NCI-H82 treated with DMSO at 0.1 percent for 48 hours (cell line): ENCODE measurements at regions not wholly inside any gene's neighbourhood (a gene's known extent, or its start where the extent isn't known, plus 50 kb on each side); places are given as distances from the start of the nearest gene placed in this dataset.
"Not testable (repeated sequence)": the region's sequence is repeated elsewhere in the genome, so short reads cannot be mapped to it uniquely, and the experiment has no call there.

Source experiments
- DNase-seq: peaks from one replicate; lab custom pipeline; 2025; ENCODE audit not compliant: unreplicated experiment; lab: John Stamatoyannopoulos, UW

GRCh38 chr10:65793738-65794425, 1132.0 kb upstream of the LRRTM3 start:
- no peak for DNase-seq

- DNase-seq, result not testable (repeated sequence)
These were observed 1131.0 kb upstream of the LRRTM3 start for GRCh38 chr10:65794861-65795260.

GRCh38 chr10:65796472-65796871, 1129.4 kb upstream of the LRRTM3 start:
- no peak for DNase-seq

DNA sequence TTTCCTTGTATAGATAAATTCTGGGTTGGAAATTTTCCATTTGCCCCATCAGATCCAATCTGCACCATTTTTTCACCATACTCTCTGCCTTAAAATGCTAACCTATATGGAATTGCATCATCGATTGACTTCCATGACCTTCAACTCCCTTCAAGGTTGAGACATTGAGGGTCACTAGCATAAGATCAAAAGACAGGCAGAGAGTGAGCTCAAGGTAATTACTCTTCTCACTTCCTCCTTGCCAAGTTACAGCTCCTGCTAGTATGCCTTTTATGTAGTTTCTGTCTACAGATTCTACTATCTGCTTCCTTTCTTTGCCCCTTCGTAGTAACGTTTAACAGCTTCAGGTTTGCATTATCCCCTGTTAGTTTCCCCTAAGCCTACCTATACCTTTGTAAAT, 1127.7 kb upstream of the LRRTM3 start:
- DNase-seq, result no peak

- no peak for DNase-seq
These were observed 1123.4 kb upstream of the LRRTM3 start for GRCh38 chr10:65802391-65802790.

DNA sequence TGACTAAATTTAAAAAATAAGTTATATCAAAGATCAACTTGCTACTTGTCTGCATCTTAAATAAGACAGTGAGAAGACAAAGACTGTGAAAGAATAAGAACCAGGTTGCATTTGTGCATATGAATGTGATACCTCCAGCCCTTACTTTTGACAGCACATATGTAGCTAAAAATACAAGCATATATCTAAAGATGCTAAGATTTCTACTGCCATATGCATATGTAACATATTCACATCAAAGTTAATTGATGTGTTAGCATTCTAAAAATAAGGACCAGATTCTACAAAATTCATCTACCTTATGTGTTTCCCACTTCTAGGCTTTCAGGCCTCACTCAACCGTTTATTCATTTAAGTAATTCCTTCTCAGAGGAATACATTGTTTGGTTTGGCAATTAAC, 1120.3 kb upstream of the LRRTM3 start:
- no peak for DNase-seq

DNA sequence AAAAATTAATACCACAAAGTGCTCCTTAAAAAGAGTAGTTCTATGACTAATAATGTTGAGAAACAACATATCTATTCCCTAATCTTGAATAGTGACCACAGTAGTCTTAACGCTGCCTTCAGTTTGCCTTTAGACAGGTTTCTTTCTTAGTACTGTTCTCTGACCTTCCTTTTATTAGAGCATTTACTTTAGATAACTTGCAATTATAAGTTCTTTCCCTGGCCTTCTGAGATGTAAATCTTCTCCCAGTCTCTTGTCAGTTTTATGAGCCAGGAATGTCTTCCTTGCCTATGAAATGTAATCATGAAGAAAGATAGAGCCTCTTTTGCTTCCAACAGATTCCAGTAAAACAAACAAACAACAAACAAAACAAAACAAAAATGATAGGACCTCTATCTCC, 1119.8 kb upstream of the LRRTM3 start:
- DNase-seq, result no peak

DNA sequence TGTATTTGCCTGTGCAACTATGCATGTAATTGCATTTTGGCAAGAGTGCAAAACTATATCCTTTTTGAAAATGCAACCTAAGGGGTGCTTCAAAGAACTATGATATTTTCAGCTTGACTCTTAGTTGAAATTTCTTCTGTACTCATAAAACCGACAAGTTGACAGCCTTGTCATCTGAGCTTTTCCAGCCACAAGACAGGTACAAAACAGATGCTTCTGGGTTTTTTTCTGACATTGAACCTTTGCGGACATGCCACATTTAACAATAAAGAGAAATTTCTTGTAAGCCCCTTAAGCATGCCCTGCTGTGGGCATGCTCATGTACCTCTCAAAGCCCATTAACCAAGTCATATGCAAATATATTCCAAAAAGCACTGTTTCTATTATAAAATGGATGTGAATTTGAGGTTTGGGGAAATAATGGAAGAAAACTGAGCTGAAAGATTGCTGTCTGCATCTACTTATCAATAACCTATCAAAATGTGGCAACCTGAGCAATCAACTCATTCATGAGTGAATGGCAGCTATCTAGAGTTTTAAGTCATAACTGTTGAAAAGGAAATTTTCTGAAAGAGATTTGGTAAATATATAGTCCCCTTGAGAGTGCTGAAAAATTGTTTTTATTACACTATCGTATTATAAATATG, 1117.0 kb upstream of the LRRTM3 start:
- no peak for DNase-seq

GRCh38 chr10:65811931-65812525, 1113.8 kb upstream of the LRRTM3 start:
- DNase-seq, result no peak

DNA sequence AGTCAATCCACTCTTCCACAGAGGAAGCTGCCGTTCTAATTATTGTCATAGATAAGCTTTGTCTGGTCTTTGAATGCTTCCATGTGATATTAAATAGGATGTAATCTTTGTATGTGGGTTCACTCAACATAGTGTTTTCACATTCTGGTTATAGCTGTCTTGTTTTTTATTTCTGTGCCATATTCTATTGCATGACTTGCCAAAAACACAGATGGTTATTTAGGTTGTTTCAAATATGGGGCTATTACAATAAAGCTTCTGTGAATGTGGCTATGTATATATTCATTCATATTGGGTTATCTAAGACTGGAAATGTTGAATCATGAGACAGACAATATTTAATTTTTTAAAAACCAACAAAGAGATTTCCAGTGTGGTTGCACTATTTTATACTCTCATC, 1109.3 kb upstream of the LRRTM3 start:
- no peak for DNase-seq

GRCh38 chr10:65818990-65819389, 1106.8 kb upstream of the LRRTM3 start:
- no peak for DNase-seq

GRCh38 chr10:65827359-65827758, 1098.5 kb upstream of the LRRTM3 start:
- no peak for DNase-seq

DNA sequence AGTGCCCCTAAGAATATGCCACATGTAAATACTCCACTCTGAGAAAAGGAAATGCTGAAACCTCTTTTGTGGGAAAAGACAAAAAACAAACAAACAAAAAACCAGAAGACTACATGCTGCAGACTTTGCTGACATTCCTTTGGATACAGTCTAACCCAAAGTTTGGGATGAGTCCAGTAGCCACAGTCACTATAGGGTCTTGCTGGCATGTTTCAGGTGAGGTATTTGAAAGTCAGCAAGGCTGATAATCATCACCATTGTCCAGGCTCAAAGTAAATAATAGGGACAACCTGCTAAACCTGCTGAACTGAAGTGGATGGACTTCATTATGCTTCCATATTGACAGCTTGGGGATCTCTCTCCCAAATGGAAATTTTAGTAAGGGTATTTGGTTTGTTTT, 1087.0 kb upstream of the LRRTM3 start:
- DNase-seq, result no peak

- DNase-seq, result no peak
These were observed 1082.6 kb upstream of the LRRTM3 start for GRCh38 chr10:65843203-65843602.

GRCh38 chr10:65845916-65846315, 1079.9 kb upstream of the LRRTM3 start:
- DNase-seq, result no peak

GRCh38 chr10:65846541-65846940, 1079.3 kb upstream of the LRRTM3 start:
- no peak for DNase-seq

DNA sequence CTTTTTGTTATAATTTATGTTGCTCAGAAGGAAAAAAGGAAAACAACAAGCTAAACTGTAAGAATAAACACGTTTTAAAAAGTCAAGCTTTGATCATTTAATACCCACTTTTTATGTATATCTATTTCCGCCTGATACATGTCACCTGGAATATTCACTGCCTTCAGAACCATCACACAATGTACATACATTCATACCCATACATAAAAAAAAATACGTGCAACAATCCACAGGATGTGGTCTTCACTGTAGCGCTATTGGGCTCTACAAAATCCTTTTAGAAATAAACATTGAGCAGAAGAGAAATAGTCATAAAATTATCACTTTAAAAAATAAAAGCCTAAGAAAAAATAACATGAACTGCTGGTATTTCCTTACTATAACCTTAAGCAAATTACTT, 1078.9 kb upstream of the LRRTM3 start:
- no peak for DNase-seq

- DNase-seq, result no peak
These were observed 1078.2 kb upstream of the LRRTM3 start for GRCh38 chr10:65847436-65848230.

DNA sequence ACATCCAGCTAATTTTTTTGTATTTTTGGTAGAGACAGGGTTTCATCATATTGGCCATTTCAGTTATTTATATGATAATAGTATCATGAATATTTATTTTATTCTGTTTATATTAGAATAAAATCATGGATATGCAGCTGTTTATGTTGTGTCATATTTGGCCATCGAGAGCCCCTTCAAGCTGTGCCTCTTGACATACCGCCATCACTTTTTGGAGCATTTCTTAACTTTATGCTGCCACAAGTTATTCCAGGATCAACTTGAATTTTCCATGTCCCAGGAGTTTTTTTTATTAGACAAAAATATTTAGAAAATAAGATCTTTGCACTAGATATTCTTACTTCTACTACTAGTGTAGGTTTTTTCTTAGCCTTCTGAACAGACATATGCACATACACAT, 1067.0 kb upstream of the LRRTM3 start:
- DNase-seq, result no peak

GRCh38 chr10:65861249-65861648, 1064.6 kb upstream of the LRRTM3 start:
- no peak for DNase-seq
